Heart left ventricle (tissue), 13 donors: ENCODE measurements at regions not wholly inside any gene's neighbourhood (a gene's known extent, or its start where the extent isn't known, plus 50 kb on each side); places are given as distances from the start of the nearest gene placed in this dataset.

Experiments used
- POLR2A ChIP-seq, 2 donors: fragments of 450-650 bp; IDR thresholded peaks; one replicate each; pipeline ENCODE4 v1.6.1; 2017; ENCODE audit warnings: antibody characterized with exemption in 2 of 2, mild to moderate bottlenecking in 2 of 2, moderate library complexity in 2 of 2
- TF ChIP-seq, protein P1 (sequence below), 12 donors: fragments of 200-600 bp; sonication (generic) in 4 of 12; IDR thresholded peaks; one replicate each; pipeline versions ENCODE4 v1.5.0 to v1.8.0; 2018 to 2022; ENCODE audit warnings: antibody characterized with exemption in 12 of 12, mild to moderate bottlenecking in 5 of 12
- donor health status: ischemic (EF 13 %, LVEDD 7.1; RV severe dilation, severe dysfunction).
- donor health status: DM: no; HTN: yes; CAD: no.
- donor health status: DM: no; HTN: no; CAD: no.
- donor health status: ischemic (EF 25% LVEDD 6.9; RV normal size, moderate dysfunction).
- donor health status: ischemic (EF 25% LVEDD 5.7; RV mildly dilated, moderate dysfunction).
- donor health status: ischemic (EF 35%, LVEDD 5.7; RV mildly dilated, moderate dysfunction).
- donor health status: nonischemic (EF 11% LVEDD 7.7; RV severe dilation, severe dysfunction).
- donor health status: DM: yes; HTN: yes; CAD: no.
- donor health status: PGD.
- donor health status: ischemic (EF 29% LVEDD 5.4; RV normal size, mild dysfunction).
- donor health status: nonischemic (EF 23%, LVEDD 6.1; RV moderate dilation, normal function).

DNA sequence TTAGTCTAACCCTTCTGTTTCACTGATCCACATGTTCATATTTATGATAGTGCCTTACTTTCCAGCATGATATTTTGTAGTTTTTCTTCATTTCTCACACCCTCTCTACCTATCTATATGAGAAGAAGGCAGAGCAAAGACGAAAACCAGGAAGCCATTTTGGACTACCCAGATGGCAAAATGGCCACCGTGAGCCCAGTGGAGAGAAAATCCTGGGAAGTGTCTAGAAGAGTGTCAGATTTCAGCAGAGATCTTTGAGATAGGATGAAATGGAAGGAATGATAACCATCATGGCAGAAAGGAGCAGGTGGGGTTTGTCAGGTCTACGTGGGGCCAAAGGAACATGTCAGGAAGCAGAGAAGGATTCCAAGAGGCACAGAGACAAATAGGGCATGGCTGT is 84.0 kb upstream of the MYCN start:
- TF ChIP-seq, protein P1, sequence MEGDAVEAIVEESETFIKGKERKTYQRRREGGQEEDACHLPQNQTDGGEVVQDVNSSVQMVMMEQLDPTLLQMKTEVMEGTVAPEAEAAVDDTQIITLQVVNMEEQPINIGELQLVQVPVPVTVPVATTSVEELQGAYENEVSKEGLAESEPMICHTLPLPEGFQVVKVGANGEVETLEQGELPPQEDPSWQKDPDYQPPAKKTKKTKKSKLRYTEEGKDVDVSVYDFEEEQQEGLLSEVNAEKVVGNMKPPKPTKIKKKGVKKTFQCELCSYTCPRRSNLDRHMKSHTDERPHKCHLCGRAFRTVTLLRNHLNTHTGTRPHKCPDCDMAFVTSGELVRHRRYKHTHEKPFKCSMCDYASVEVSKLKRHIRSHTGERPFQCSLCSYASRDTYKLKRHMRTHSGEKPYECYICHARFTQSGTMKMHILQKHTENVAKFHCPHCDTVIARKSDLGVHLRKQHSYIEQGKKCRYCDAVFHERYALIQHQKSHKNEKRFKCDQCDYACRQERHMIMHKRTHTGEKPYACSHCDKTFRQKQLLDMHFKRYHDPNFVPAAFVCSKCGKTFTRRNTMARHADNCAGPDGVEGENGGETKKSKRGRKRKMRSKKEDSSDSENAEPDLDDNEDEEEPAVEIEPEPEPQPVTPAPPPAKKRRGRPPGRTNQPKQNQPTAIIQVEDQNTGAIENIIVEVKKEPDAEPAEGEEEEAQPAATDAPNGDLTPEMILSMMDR (IDR thresholded peaks at IDR 0.05) = no peak
- TF ChIP-seq POLR2A (IDR thresholded peaks at IDR 0.05) = no peak
